GM12878 (cell line): ENCODE measurements at regions not wholly inside any gene's neighbourhood (a gene's known extent, or its start where the extent isn't known, plus 50 kb on each side); places are given as distances from the start of the nearest gene placed in this dataset.

Source experiments
- ATAC-seq: fragments of 200-7000 bp; cut with Tn5 transposase; 3 replicates; pipeline ENCODE4 v1.9.1; 2020; ENCODE audit warnings: mild to moderate bottlenecking, moderate library complexity
- BruUV-seq: library from RNA; stranded (reverse); fragments of 400-500 nt; replicated peaks from 2 replicates; lab custom pipeline; 2021; lab: Mats Ljungman, UMichigan
- CTCF ChIA-PET: fragments of 300-600 bp; sonication (Branson Sonifier 250); formaldehyde crosslinking; extraction: SDS; loops from one replicate; lab custom pipeline; 2021; ENCODE audit warnings: inconsistent platforms; lab: Yijun Ruan, JAX
- POLR2A ChIA-PET: fragments of 350-600 bp; formaldehyde crosslinking; extraction: SDS; loops from one replicate; lab custom pipeline; 2021; ENCODE audit warnings: inconsistent platforms; lab: Charles Lee
- RAD21 ChIA-PET: fragments of 300-600 bp; sonication (Branson Sonifier 250); formaldehyde crosslinking; loops from one replicate; lab custom pipeline; 2023; ENCODE audit warnings: antibody characterized with exemption; ENCODE audit not compliant: unreplicated experiment; lab: Charles Lee
- SMC1A ChIA-PET: fragments of 300-600 bp; sonication (Branson Sonifier 250); formaldehyde crosslinking; loops from one replicate; lab custom pipeline; 2023; ENCODE audit not compliant: unreplicated experiment, uncharacterized antibody; lab: Charles Lee
- DNase-seq: peaks from one replicate; pipeline ENCODE4 v3.0.0-alpha.2; 2011; ENCODE audit warnings: low read depth, low spot score
- FAIRE-seq: peaks from 3 replicates; lab custom pipeline; 2011; peaks lifted over from hg19 to GRCh38; lab: Jason Lieb, UNC
- H2AFZ ChIP-seq: 2 replicates; pipeline ENCODE4 v1.6.0; 2011; ENCODE audit warnings: low read depth, low read length, control low read depth; ENCODE audit not compliant: control insufficient read depth
- H3K27ac ChIP-seq: 2 replicates; pipeline ENCODE4 v1.5.1; 2011; ENCODE audit warnings: control low read depth; ENCODE audit not compliant: control insufficient read depth, insufficient read depth
- H3K27me3 ChIP-seq, 2 experiments: replicated peaks in 1 of 2; 2 replicates each; pipeline versions ENCODE4 v1.6.0 to v1.6.1; 2011; ENCODE audit warnings: low read length in 1 of 2; ENCODE audit not compliant: control insufficient read depth in 2 of 2, insufficient read depth in 2 of 2
- H3K36me3 ChIP-seq, 2 experiments: 2 replicates each; pipeline ENCODE4 v1.5.1; 2011; ENCODE audit warnings: low read length in 1 of 2; ENCODE audit not compliant: control insufficient read depth in 2 of 2, insufficient read depth in 2 of 2
- H3K4me1 ChIP-seq: 2 replicates; pipeline ENCODE4 v1.6.1; 2011; ENCODE audit warnings: mild to moderate bottlenecking, low read length, moderate library complexity, mixed read lengths; ENCODE audit not compliant: control insufficient read depth, insufficient read depth
- H3K4me2 ChIP-seq: 2 replicates; pipeline ENCODE4 v1.6.0; 2011; ENCODE audit warnings: control low read depth; ENCODE audit not compliant: control insufficient read depth, insufficient read depth
- H3K4me3 ChIP-seq: fragments of 200-600 bp; sonication (generic); 2 replicates; pipeline ENCODE4 v1.5.1; 2016
- H3K79me2 ChIP-seq: 2 replicates; pipeline ENCODE4 v1.6.0; 2011; ENCODE audit warnings: low read length; ENCODE audit not compliant: control insufficient read depth, insufficient read depth
- H3K9ac ChIP-seq: 2 replicates; pipeline ENCODE4 v1.8.0; 2011; ENCODE audit warnings: low read length, control low read depth, mixed read lengths; ENCODE audit not compliant: control insufficient read depth, insufficient read depth
- H3K9me3 ChIP-seq: replicated peaks from 3 replicates; pipeline ENCODE4 v1.5.1; 2011; ENCODE audit warnings: mild to moderate bottlenecking, low read length; ENCODE audit not compliant: control insufficient read depth, insufficient read depth
- H4K20me1 ChIP-seq: 2 replicates; pipeline ENCODE4 v1.6.0; 2011; ENCODE audit not compliant: control insufficient read depth, insufficient read depth
- ASH2L ChIP-seq: fragments of 300-600, 200-600 bp; sonication (generic); IDR thresholded peaks from 2 replicates; pipeline ENCODE4 v1.6.1; 2017; ENCODE audit warnings: low read depth, mild to moderate bottlenecking, borderline replicate concordance
- ESRRA ChIP-seq: IDR thresholded peaks from 2 replicates; pipeline ENCODE4 v1.6.1; 2012; ENCODE audit warnings: mild to moderate bottlenecking, low read length, improper control_type of control experiment
- KLF5 ChIP-seq: fragments of 450-650 bp; IDR thresholded peaks from 2 replicates; pipeline ENCODE4 v1.6.1; 2014; ENCODE audit warnings: mild to moderate bottlenecking; ENCODE audit not compliant: partially characterized antibody
- NFYB ChIP-seq: IDR thresholded peaks from 2 replicates; pipeline ENCODE4 v1.6.1; 2011; ENCODE audit warnings: low read depth, mild to moderate bottlenecking, low read length, improper control_type of control experiment, moderate library complexity; ENCODE audit not compliant: insufficient read depth
- PML ChIP-seq: IDR thresholded peaks from 2 replicates; pipeline ENCODE4 v1.6.1; 2012; ENCODE audit warnings: low read length, inconsistent platforms
- RUNX3 ChIP-seq: IDR thresholded peaks from 2 replicates; pipeline ENCODE4 v1.6.1; 2012; ENCODE audit warnings: low read length, inconsistent platforms
- SMAD1 ChIP-seq: fragments of 450-650 bp; IDR thresholded peaks from 2 replicates; pipeline ENCODE4 v1.6.1; 2018; ENCODE audit warnings: mild to moderate bottlenecking, low read depth; ENCODE audit not compliant: partially characterized antibody
- SRF ChIP-seq, 2 experiments: IDR thresholded peaks; 2 replicates each; pipeline ENCODE4 v1.6.1; 2011; ENCODE audit warnings: low read depth in 2 of 2, low read length in 2 of 2, mild to moderate bottlenecking in 1 of 2, moderate library complexity in 1 of 2
- WGBS: methylation state at CpG from one replicate; pipeline ENCODE4 v1.1.6; 2016; ENCODE audit warnings: low lambda C conversion rate; ENCODE audit not compliant: insufficient replicate concordance, insufficient coverage; ENCODE audit errors: missing lambda C conversion rate; 5-methylcytosine and 5-hydroxymethylcytosine counted together
- in situ Hi-C: fragments of 300-500 bp; cut with MboI; formaldehyde crosslinking; loops from 9 replicates; pipeline ENCODE4 v1.14.3; 2018; ENCODE audit warnings: mixed read lengths
- intact Hi-C: fragments of 100-400 bp; cut with micrococcal nuclease; formaldehyde crosslinking; loops from one replicate; pipeline ENCODE4 v1.14.2; 2022; ENCODE audit not compliant: unreplicated experiment
- TF ChIP-seq, protein P1 (sequence below): IDR thresholded peaks from 2 replicates; pipeline ENCODE4 v1.6.1; 2011; ENCODE audit warnings: low read depth, low read length, improper control_type of control experiment, borderline replicate concordance

GRCh38 chr11:92304271-92304670 is 79.7 kb downstream of the FAT3 start (continued):
- TF ChIP-seq, protein P1, sequence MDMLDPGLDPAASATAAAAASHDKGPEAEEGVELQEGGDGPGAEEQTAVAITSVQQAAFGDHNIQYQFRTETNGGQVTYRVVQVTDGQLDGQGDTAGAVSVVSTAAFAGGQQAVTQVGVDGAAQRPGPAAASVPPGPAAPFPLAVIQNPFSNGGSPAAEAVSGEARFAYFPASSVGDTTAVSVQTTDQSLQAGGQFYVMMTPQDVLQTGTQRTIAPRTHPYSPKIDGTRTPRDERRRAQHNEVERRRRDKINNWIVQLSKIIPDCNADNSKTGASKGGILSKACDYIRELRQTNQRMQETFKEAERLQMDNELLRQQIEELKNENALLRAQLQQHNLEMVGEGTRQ: no peak
- no peak for TF ChIP-seq KLF5
- TF ChIP-seq ASH2L: no peak
- TF ChIP-seq, all 136 proteins: peak for 0

- no peaks in the 10 kb centered on the region for H3K79me2 ChIP-seq
- SMC1A ChIA-PET: no interaction called here
- no peak overlapping the region for H2AFZ ChIP-seq
- RAD21 ChIA-PET: no interaction called here
- CTCF ChIA-PET: interaction anchor here (0.7 kb wide), 1 partner anchor 47 kb away, joined by 3 read pairs; no protein-coding TSS in a partner anchor
- no TSS peak for BruUV-seq
- no peak overlapping the region for H3K27ac ChIP-seq
- H3K27me3 ChIP-seq: no peaks in the 10 kb centered on the region; a peak in 1 of 4 replicates
- no peak overlapping the region for H3K9ac ChIP-seq
- WGBS: 0% methylated on average over 1 of the region's 1 CpG
- no peak overlapping the region for H3K4me3 ChIP-seq
- DNase-seq: no peak
- ATAC-seq: no peak
- POLR2A ChIA-PET: no interaction called here
- no peaks in the 10 kb centered on the region for H3K9me3 ChIP-seq
- in situ Hi-C loops: no loop called here
- no peaks in the 10 kb centered on the region for H3K4me1 ChIP-seq
- no peaks in the 10 kb centered on the region for H3K36me3 ChIP-seq
- H4K20me1 ChIP-seq: no peaks in the 10 kb centered on the region
- H3K4me2 ChIP-seq: no peak overlapping the region
- TF ChIP-seq SRF (IDR thresholded peaks at IDR 0.05; ENCODE audit: low read depth in 2 of 2, low read length in 2 of 2): no peak
- TF ChIP-seq RUNX3: no peak
- no peak for TF ChIP-seq SMAD1
- no peak for TF ChIP-seq NFYB
- no peak for TF ChIP-seq ESRRA
- no peak for TF ChIP-seq PML
- FAIRE-seq: no peak
- intact Hi-C loops: no loop called here
Observed at GRCh38 chr11:92306966-92307510, 82.4 kb downstream of the FAT3 start.
